B cell (primary cell): ENCODE measurements at regions not wholly inside any gene's neighbourhood (a gene's known extent, or its start where the extent isn't known, plus 50 kb on each side); places are given as distances from the start of the nearest gene placed in this dataset.

ENCODE experiments used
- CTCF ChIP-seq: fragments of 200-600 bp; IDR thresholded peaks from one replicate; pipeline ENCODE4 v1.8.0; 2022; ENCODE audit warnings: antibody characterized with exemption, mild to moderate bottlenecking
- EZH2 ChIP-seq: IDR thresholded peaks from 2 replicates; pipeline ENCODE4 v1.6.1; 2012; ENCODE audit warnings: borderline replicate concordance, low read depth, mild to moderate bottlenecking, moderate library complexity, low read length; ENCODE audit not compliant: insufficient read depth, poor library complexity, severe bottlenecking

- TF ChIP-seq EZH2 (no peak), CTCF (no peak)
Measured at GRCh38 chr12:92627511-92627910, 75.3 kb upstream of the PLEKHG7 start.
